Activated naive CD4-positive, alpha-beta T cell treated with anti-CD3 and anti-CD28 coated beads, Interleukin-2, amount 10 ng/mL, durations not matched to agents 7 days and 5 days (primary cell): ENCODE measurements at regions not wholly inside any gene's neighbourhood (a gene's known extent, or its start where the extent isn't known, plus 50 kb on each side); places are given as distances from the start of the nearest gene placed in this dataset.
"Not testable (repeated sequence)": the region's sequence is repeated elsewhere in the genome, so short reads cannot be mapped to it uniquely, and the experiment has no call there.

Source experiments
- CTCF ChIA-PET: fragments of 350-600 bp; sonication (Branson Sonifier 250); formaldehyde crosslinking; loops from one replicate; lab custom pipeline; 2021; ENCODE audit warnings: antibody characterized with exemption; lab: Charles Lee
- DNase-seq: peaks from one replicate; pipeline ENCODE4 v3.0.0-alpha.2; 2020
- H3K27ac Mint-ChIP-seq: one replicate; pipeline ENCODE4 v1.8.0; 2021; ENCODE audit warnings: mild to moderate bottlenecking, moderate library complexity, mixed read lengths
- H3K27me3 Mint-ChIP-seq: one replicate; pipeline ENCODE4 v1.8.0; 2021; ENCODE audit warnings: mild to moderate bottlenecking, mixed read lengths
- H3K36me3 Mint-ChIP-seq: one replicate; pipeline ENCODE4 v1.8.0; 2021; ENCODE audit warnings: mixed read lengths
- H3K4me1 Mint-ChIP-seq: one replicate; pipeline ENCODE4 v1.8.0; 2021; ENCODE audit warnings: mixed read lengths
- H3K4me3 Mint-ChIP-seq: one replicate; pipeline ENCODE4 v1.8.0; 2021; ENCODE audit warnings: mild to moderate bottlenecking, moderate library complexity, mixed read lengths
- H3K9me3 Mint-ChIP-seq: one replicate; pipeline ENCODE4 v1.8.0; 2021; ENCODE audit warnings: mixed read lengths

GRCh38 chr5:104372376-104372775 is 809.8 kb upstream of the NUDT12 start:
- DNase-seq, result no peak
- CTCF ChIA-PET, result no interaction called here
- Mint-ChIP-seq H3K36me3 (no peaks in the 10 kb centered on the region), H3K4me3 (no peak overlapping the region), H3K9me3 (peaks cover 6% of the 10 kb centered on the region), H3K27ac (no peak overlapping the region), H3K27me3 (no peaks in the 10 kb centered on the region), H3K4me1 (no peaks in the 10 kb centered on the region)

- Mint-ChIP-seq H3K27ac (no peak overlapping the region), H3K36me3 (no peaks in the 10 kb centered on the region), H3K27me3 (no peaks in the 10 kb centered on the region), H3K9me3 (peaks cover 6% of the 10 kb centered on the region), H3K4me1 (no peaks in the 10 kb centered on the region), H3K4me3 (no peak overlapping the region)
- no peak for DNase-seq
- CTCF ChIA-PET, result no interaction called here
Observed at GRCh38 chr5:104370523-104370922, 807.9 kb upstream of the NUDT12 start.

DNA sequence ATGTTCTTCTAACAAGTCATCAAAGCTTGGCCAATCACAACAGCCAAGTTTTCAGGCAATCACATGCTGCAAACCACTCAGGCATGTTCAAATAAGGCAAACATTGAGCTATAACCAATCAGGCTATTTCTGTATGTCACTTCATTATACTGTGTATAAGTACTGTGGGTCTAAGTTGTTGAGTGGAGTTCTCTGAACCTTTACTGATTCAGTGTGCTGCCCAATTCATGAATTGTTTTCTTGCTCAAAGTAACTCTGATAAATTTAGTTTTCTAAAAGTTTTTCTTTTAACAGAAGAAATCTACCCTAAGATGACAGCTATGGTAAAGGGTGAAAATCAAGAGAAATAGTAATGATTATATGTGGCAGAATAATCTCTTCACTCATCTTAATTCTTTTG is 805.4 kb upstream of the NUDT12 start:
- Mint-ChIP-seq H3K4me3 (no peak overlapping the region), H3K36me3 (no peaks in the 10 kb centered on the region), H3K9me3 (peaks cover 6% of the 10 kb centered on the region), H3K27me3 (no peaks in the 10 kb centered on the region), H3K4me1 (no peaks in the 10 kb centered on the region), H3K27ac (no peak overlapping the region)
- DNase-seq, result no peak
- CTCF ChIA-PET, result no interaction called here

- H3K4me1 Mint-ChIP-seq, result no peaks in the 10 kb centered on the region
- no peak overlapping the region for H3K4me3 Mint-ChIP-seq
- no peak for DNase-seq
- no peak overlapping the region for H3K27ac Mint-ChIP-seq
- CTCF ChIA-PET, result no interaction called here
- no peaks in the 10 kb centered on the region for H3K27me3 Mint-ChIP-seq
- H3K9me3 Mint-ChIP-seq, result peaks cover 3% of the 10 kb centered on the region
- H3K36me3 Mint-ChIP-seq, result no peaks in the 10 kb centered on the region
Observed at GRCh38 chr5:104363567-104363966, 801.0 kb upstream of the NUDT12 start.

GRCh38 chr5:104361932-104362331 is 799.3 kb upstream of the NUDT12 start:
- CTCF ChIA-PET, result no interaction called here
- Mint-ChIP-seq H3K27me3 (no peaks in the 10 kb centered on the region), H3K27ac (no peak overlapping the region)

DNA sequence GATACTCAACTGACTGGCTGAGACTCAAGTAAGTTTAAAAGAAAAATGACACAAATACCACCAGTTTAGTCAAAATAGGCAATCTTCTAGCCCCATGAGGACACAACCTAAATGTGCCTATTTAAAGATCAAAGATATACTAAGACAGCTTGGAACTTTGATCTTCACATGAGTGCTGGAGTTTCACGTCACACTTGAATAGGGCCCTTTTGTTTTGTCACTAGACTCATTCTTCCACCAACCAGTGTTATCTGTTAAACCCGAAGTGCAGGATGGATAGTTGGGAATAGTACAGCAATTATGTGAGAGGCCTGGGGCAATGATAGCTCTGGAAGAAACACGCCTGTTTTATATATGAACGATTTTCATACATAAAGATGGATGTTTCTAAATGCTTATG is 792.8 kb upstream of the NUDT12 start:
- Mint-ChIP-seq H3K9me3 (peaks cover 1% of the 10 kb centered on the region), H3K27me3 (no peaks in the 10 kb centered on the region), H3K4me1 (no peaks in the 10 kb centered on the region), H3K4me3 (no peak overlapping the region), H3K27ac (no peak overlapping the region), H3K36me3 (no peaks in the 10 kb centered on the region)
- no peak for DNase-seq
- CTCF ChIA-PET, result no interaction called here

More at GRCh38 chr5:104361932-104362331, 799.3 kb upstream of the NUDT12 start:
- H3K9me3 Mint-ChIP-seq, result peaks cover 1% of the 10 kb centered on the region
- H3K4me1 Mint-ChIP-seq, result no peaks in the 10 kb centered on the region
- H3K36me3 Mint-ChIP-seq, result no peaks in the 10 kb centered on the region
- no peak overlapping the region for H3K4me3 Mint-ChIP-seq
- DNase-seq, result no peak

DNA sequence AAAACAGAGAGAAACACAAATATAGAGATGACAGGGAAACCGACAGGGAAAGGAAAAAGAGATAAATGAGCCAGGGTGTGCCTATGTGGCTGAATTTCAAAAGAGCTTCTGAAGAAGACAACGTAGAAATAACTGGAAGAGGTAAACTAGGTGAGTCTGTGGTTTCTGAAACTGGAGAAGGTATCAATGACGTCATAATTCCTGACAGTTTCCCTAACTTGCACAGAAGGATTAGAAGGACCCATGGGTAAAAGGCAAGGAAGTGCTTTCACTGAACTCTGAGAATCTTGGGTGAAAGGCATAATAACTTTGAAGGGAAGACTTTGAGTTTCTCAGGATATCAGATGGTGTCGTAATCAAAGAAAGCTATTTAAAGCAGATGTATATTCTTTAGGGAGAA is 790.8 kb upstream of the NUDT12 start:
- no peaks in the 10 kb centered on the region for H3K36me3 Mint-ChIP-seq
- CTCF ChIA-PET, result no interaction called here
- no peak overlapping the region for H3K27ac Mint-ChIP-seq
- H3K4me3 Mint-ChIP-seq, result no peak overlapping the region
- no peaks in the 10 kb centered on the region for H3K27me3 Mint-ChIP-seq
- DNase-seq, result no peak
- no peaks in the 10 kb centered on the region for H3K9me3 Mint-ChIP-seq
- H3K4me1 Mint-ChIP-seq, result no peaks in the 10 kb centered on the region

DNA sequence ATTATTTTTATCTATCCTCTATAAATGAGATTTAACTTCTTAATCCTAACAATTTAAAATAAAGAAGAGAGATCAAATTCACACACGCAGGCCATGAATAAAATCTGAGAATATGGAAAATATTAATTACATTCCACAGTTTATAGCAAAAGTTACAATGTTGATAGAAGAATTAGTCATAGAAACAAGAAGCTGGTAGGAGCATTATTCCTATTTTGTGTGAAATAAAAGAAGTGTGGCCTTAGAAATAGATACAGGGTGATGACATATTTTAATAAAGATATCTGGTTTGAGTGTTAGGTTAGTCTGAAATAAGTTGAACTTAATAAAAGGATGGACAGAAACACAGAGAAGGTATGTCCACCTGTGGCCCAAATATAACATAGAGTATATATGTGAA is 790.4 kb upstream of the NUDT12 start:
- no peaks in the 10 kb centered on the region for H3K9me3 Mint-ChIP-seq
- no peak for DNase-seq
- H3K36me3 Mint-ChIP-seq, result no peaks in the 10 kb centered on the region
- no peaks in the 10 kb centered on the region for H3K27me3 Mint-ChIP-seq
- H3K4me1 Mint-ChIP-seq, result no peaks in the 10 kb centered on the region
- CTCF ChIA-PET, result no interaction called here
- no peak overlapping the region for H3K4me3 Mint-ChIP-seq
- no peak overlapping the region for H3K27ac Mint-ChIP-seq

DNA sequence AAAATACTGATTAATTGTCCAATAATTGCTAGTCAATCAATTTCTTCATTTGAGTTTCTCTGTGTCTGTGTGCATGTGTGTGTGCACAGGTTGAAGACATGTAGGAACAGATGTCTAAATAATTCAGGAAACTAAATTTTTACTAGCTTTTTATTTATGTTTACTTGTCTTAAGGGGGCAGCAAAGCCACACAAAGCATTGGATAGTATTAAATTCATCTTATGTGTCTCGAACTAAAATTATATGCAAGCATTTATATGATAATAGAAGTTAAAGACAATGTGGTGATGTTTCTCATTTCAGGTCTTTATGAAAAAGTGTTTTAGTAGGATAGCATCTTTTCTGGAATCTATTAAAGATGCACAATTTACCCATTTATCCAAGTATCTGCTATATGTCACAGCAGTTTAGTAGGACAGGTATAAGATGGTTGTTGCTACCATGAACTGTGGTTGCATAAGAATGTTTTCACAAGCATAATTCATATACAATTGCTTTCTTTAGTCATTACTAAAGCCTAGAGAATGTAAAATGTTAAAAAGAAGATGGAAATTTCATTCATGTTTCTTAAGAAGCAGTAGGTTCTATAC is 784.6 kb upstream of the NUDT12 start:
- H3K36me3 Mint-ChIP-seq, result no peaks in the 10 kb centered on the region
- no peak for DNase-seq
- no peak overlapping the region for H3K27ac Mint-ChIP-seq
- H3K4me3 Mint-ChIP-seq, result no peak overlapping the region
- H3K9me3 Mint-ChIP-seq, result no peaks in the 10 kb centered on the region
- CTCF ChIA-PET, result interaction anchor here (1.3 kb wide), 1 partner anchor 10 kb away, joined by 3 read pairs; no protein-coding TSS in a partner anchor
- no peaks in the 10 kb centered on the region for H3K27me3 Mint-ChIP-seq
- H3K4me1 Mint-ChIP-seq, result no peaks in the 10 kb centered on the region

DNA sequence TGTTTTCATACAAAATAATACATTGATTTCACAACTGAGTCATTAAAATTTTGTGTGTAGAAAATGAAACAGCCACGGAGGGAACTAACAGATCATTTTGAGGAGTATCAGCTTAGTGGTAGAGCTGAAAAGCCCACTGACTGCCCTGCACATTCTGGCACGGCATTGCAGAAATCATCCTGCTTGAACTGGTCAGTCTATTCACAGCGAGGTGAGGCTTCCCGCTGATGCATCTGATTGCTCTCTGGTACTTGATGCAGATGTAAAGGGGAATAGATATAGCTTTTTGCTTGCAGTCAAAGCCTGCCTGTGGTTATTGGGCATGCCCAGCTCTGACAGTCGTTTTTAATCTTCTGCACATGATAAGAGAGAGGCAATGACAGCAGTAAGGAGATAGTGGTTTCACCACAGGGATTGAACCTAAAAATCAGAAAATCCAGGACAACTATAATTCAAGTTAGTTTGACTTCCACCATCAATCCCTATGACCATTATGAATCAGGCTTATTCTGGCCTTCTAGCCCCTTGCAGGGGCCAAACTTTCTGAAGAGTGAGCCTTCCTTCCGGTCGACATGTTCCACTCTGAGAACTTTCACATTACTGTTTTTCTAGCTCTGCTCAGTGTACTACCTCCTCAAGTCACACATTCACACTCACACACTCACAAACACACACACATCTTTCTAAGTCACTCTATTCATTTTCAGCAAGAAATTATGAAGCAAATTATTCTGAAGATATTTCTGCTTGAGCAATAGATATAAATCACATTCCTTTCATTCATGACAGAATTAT is 782.8 kb upstream of the NUDT12 start:
- H3K9me3 Mint-ChIP-seq, result peaks cover 1% of the 10 kb centered on the region
- H3K4me3 Mint-ChIP-seq, result no peak overlapping the region
- no peaks in the 10 kb centered on the region for H3K4me1 Mint-ChIP-seq
- H3K27ac Mint-ChIP-seq, result no peak overlapping the region
- DNase-seq, result no peak
- CTCF ChIA-PET, result no interaction called here
- no peaks in the 10 kb centered on the region for H3K27me3 Mint-ChIP-seq
- no peaks in the 10 kb centered on the region for H3K36me3 Mint-ChIP-seq

DNA sequence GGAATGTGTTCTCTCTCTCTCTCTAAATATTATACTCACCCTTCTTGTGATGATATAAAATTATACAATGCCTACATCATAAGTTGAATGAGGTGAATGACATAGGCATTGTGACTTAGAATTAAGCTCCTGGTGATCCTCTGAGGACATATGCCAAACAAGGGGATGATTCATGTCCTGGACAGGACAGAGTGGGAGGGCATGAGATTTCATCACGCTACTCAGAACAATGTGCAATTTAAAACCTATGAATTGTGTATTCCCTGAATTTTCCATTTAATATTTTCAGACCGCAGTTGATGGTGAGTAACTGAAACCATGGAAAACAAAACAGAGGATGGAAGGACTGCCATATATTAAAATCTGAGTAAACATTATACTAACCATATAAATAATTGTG is 782.2 kb upstream of the NUDT12 start:
- Mint-ChIP-seq H3K4me3 (no peak overlapping the region), H3K27ac (no peak overlapping the region), H3K9me3 (peaks cover 1% of the 10 kb centered on the region), H3K4me1 (no peaks in the 10 kb centered on the region), H3K36me3 (no peaks in the 10 kb centered on the region), H3K27me3 (no peaks in the 10 kb centered on the region)
- CTCF ChIA-PET, result no interaction called here
- no peak for DNase-seq

DNA sequence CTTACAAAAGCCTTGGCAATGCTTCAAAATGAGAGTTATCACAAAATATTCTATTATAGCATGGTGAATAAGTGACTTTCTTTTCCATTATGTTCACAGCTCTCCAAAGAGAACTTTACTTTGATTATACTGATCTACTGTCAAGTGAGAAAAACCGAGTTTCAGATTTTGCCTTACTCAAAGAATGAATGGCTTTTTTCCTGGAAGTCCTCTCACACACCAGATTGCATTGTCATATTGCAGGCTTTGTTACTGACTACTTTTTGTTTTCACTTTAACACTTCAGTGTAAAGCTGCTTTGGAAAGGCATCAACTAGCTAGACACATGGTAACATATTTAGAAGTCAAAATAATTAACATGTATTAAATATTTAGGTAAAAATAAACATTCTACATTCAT is 765.2 kb upstream of the NUDT12 start:
- H3K36me3 Mint-ChIP-seq, result no peaks in the 10 kb centered on the region
- DNase-seq, result no peak
- H3K27ac Mint-ChIP-seq, result no peak overlapping the region
- no peak overlapping the region for H3K4me3 Mint-ChIP-seq
- H3K9me3 Mint-ChIP-seq, result peaks cover 13% of the 10 kb centered on the region
- no peaks in the 10 kb centered on the region for H3K4me1 Mint-ChIP-seq
- H3K27me3 Mint-ChIP-seq, result no peaks in the 10 kb centered on the region
- CTCF ChIA-PET, result no interaction called here

DNA sequence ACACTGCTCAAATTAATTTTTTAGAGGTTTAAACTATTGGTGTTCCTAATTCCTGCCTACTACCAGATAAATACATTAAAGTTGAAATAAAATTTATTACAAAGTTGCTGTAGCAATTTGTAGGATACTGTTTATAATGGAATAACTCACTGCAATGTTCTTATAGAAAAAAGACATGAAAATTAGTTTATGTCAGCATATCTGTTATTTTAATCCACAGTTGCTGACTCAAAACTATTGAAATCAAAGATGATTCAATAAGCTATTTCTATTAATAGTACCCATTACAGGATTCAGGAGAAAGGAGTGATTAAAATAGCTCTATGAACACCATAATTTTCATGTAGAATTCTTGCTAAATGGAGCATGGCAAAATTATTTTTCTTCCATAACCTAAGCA is 764.4 kb upstream of the NUDT12 start:
- no peak overlapping the region for H3K27ac Mint-ChIP-seq

DNA sequence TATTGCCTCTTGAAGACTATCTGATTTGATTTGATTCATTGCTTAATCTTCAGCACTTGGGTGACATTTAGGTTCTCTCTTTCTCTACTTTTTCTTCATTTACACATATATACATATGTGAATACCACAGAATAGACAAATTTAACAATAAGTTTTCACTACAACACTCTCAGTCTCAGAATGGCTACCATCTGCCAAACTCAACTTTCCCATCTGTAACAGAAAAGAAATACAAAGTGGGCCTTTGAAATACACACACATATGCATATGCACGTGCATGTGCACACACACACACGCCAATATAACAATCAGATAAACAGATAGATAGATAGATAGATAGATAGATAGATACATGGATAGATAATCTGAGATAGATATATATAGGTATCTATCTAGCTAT is 762.8 kb upstream of the NUDT12 start:
- Mint-ChIP-seq H3K4me1 (no peaks in the 10 kb centered on the region), H3K4me3 (no peak overlapping the region), H3K27me3 (no peaks in the 10 kb centered on the region), H3K9me3 (peaks cover 5% of the 10 kb centered on the region), H3K27ac (no peak overlapping the region), H3K36me3 (no peaks in the 10 kb centered on the region)
- CTCF ChIA-PET, result no interaction called here
- DNase-seq, result no peak

More for the DNA sequence above, 764.4 kb upstream of the NUDT12 start:
- Mint-ChIP-seq H3K4me3 (no peak overlapping the region), H3K9me3 (peaks cover 12% of the 10 kb centered on the region), H3K4me1 (no peaks in the 10 kb centered on the region), H3K27me3 (no peaks in the 10 kb centered on the region), H3K36me3 (no peaks in the 10 kb centered on the region)
- no peak for DNase-seq
- CTCF ChIA-PET, result no interaction called here

DNA sequence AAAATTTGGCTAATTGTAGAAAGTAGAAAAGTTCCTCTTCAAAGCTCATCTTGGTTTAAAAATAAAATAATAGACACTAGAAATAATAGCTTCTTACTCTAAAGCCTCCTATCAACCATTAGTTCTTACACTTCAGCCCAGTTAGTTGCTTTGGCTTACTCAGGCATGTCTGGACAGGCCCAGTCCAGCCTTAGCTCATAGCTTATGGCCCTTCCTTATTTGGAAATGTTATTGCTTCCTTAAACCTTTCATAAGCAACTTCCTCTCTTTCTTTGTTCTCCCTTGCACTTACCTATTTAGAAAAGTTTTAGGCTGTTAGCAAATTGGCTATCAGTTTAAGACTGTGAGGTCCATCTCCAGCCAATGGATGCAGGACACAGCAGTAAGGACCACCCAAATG is 754.1 kb upstream of the NUDT12 start:
- H3K27me3 Mint-ChIP-seq, H3K36me3 Mint-ChIP-seq, H3K9me3 Mint-ChIP-seq, H3K27ac Mint-ChIP-seq, H3K4me3 Mint-ChIP-seq, H3K4me1 Mint-ChIP-seq, CTCF ChIA-PET, DNase-seq: not testable (repeated sequence)
